Activated naive CD8-positive, alpha-beta T cell treated with anti-CD3 and anti-CD28 coated beads, Interleukin-2, amount 50 U/mL, for 24 hours (primary cell): ENCODE measurements at regions not wholly inside any gene's neighbourhood (a gene's known extent, or its start where the extent isn't known, plus 50 kb on each side); places are given as distances from the start of the nearest gene placed in this dataset.

ENCODE experiments used
- ATAC-seq: fragments of 150-1000 bp; cut with Tn5 transposase; one replicate; pipeline ENCODE4 v1.10.0; 2021
- DNase-seq: peaks from one replicate; pipeline ENCODE4 v3.0.0; 2021
- H3K27ac Mint-ChIP-seq: one replicate; pipeline ENCODE4 v1.8.0; 2021; ENCODE audit warnings: mild to moderate bottlenecking, mixed read lengths
- H3K27me3 Mint-ChIP-seq: one replicate; pipeline ENCODE4 v1.8.0; 2021; ENCODE audit warnings: mixed read lengths
- H3K36me3 Mint-ChIP-seq: one replicate; pipeline ENCODE4 v1.8.0; 2021; ENCODE audit warnings: low read depth, mixed read lengths
- H3K4me1 Mint-ChIP-seq: one replicate; pipeline ENCODE4 v1.8.0; 2021; ENCODE audit warnings: mixed read lengths
- H3K4me3 Mint-ChIP-seq: one replicate; pipeline ENCODE4 v1.8.0; 2021; ENCODE audit warnings: mild to moderate bottlenecking, moderate library complexity, mixed read lengths
- H3K9me3 Mint-ChIP-seq: one replicate; pipeline ENCODE4 v1.8.0; 2021; ENCODE audit warnings: mixed read lengths

GRCh38 chr7:121521711-121522400 is 125.7 kb upstream of the FAM3C start:
- no peaks in the 10 kb centered on the region for H3K27me3 Mint-ChIP-seq
- H3K27ac Mint-ChIP-seq: no peak overlapping the region
- no peaks in the 10 kb centered on the region for H3K36me3 Mint-ChIP-seq

DNA sequence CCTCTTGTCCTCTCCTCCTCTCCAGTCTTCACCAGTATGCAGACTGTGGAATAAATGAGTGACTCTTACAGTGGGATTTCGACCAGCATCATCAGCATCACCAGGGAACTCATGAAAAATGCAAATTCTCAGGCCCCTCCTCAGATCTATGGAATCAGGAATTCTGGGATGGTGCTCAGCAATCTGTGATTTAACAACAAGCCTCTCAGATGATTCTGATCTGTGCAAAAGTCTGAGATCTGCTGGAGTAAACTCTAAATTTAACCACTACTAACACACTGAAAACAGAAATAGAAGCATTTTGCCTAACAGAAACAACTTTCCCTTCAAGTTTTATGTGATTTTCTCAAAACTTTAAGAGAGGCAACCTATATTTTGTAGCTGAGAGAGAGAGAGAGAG is 124.8 kb upstream of the FAM3C start:
- Mint-ChIP-seq H3K9me3 (peaks cover 5% of the 10 kb centered on the region), H3K27me3 (no peaks in the 10 kb centered on the region), H3K4me1 (peaks cover 9% of the 10 kb centered on the region), H3K36me3 (no peaks in the 10 kb centered on the region), H3K4me3 (no peak overlapping the region), H3K27ac (no peak overlapping the region)
- ATAC-seq (no peak), DNase-seq (no peak)

More at GRCh38 chr7:121521711-121522400, 125.7 kb upstream of the FAM3C start:
- DNase-seq: no peak
- Mint-ChIP-seq H3K4me3 (no peak overlapping the region), H3K9me3 (peaks cover 5% of the 10 kb centered on the region), H3K4me1 (peaks cover 9% of the 10 kb centered on the region)
- no peak for ATAC-seq

DNA sequence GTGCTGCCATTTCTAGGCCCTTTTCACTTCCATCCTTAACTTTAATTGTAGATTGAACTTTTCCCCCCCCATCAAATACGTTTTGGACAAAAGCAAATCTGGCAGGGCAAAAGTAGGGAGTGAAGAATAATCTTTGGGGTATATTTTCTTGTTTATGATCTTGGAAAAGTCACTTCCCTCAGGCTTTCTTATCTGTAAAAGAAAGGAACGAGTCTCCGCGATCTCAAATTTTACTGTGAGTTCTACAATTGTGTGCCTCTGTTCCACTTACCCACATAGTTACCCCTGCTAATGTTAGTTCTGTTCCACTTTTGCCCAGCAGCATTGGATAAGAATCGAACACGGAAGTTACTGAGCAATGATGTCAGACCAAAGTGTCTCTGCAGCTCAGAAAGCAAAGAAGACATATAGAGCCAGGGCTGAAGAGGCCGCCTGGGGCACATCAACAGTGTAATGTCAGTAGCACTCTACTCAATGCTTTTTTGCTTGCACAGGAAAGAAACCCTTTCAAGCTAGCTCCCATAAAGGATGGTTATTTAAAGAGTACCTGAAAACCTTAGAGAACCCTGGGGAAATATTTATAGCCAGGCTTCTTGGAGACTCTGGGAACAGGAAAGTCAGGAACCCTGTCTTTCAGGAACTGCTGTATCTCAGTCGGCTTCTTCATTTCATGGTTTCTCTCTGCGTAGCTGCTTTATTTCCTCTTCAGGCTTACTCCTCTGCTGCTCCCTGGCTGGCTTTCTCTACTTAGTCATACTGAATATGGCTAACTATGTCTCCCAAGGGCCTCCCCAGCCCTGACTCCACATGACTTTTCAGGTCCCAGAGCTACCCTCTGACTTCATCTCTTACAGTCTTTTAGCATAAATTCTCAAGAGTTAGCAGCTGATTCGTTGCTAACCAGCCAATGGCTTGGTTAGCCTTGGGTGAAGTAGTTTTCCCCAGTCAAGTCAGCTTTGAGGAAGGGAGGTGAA is 123.7 kb upstream of the FAM3C start:
- Mint-ChIP-seq H3K4me3 (no peak overlapping the region), H3K9me3 (peaks cover 5% of the 10 kb centered on the region), H3K27ac (no peak overlapping the region), H3K36me3 (no peaks in the 10 kb centered on the region), H3K4me1 (peaks cover 9% of the 10 kb centered on the region), H3K27me3 (no peaks in the 10 kb centered on the region)
- peak; percentile 67 for ATAC-seq
- no peak for DNase-seq

- Mint-ChIP-seq H3K4me3 (no peak overlapping the region), H3K36me3 (no peaks in the 10 kb centered on the region), H3K9me3 (peaks cover 5% of the 10 kb centered on the region), H3K27me3 (peaks cover 1% of the 10 kb centered on the region), H3K4me1 (peaks cover 9% of the 10 kb centered on the region), H3K27ac (peak overlapping the region; percentile 39)
- DNase-seq (no peak), ATAC-seq (no peak)
These were observed 121.5 kb upstream of the FAM3C start for GRCh38 chr7:121517591-121517990.

- DNase-seq: no peak
- H3K9me3 Mint-ChIP-seq: peaks cover 5% of the 10 kb centered on the region
These were observed 120.7 kb upstream of the FAM3C start for GRCh38 chr7:121516821-121517220.

GRCh38 chr7:121515630-121516401 is 119.7 kb upstream of the FAM3C start:
- Mint-ChIP-seq H3K27me3 (peaks cover 6% of the 10 kb centered on the region), H3K9me3 (peaks cover 10% of the 10 kb centered on the region), H3K36me3 (no peaks in the 10 kb centered on the region), H3K27ac (no peak overlapping the region), H3K4me1 (peaks cover 6% of the 10 kb centered on the region), H3K4me3 (no peak overlapping the region)
- ATAC-seq (peak; percentile 53), DNase-seq (no peak)

More at GRCh38 chr7:121516821-121517220, 120.7 kb upstream of the FAM3C start:
- no peak overlapping the region for H3K4me3 Mint-ChIP-seq
- ATAC-seq: no peak
- peaks cover 7% of the 10 kb centered on the region for H3K4me1 Mint-ChIP-seq
- no peaks in the 10 kb centered on the region for H3K36me3 Mint-ChIP-seq
- H3K27me3 Mint-ChIP-seq: peaks cover 4% of the 10 kb centered on the region
- H3K27ac Mint-ChIP-seq: no peak overlapping the region

DNA sequence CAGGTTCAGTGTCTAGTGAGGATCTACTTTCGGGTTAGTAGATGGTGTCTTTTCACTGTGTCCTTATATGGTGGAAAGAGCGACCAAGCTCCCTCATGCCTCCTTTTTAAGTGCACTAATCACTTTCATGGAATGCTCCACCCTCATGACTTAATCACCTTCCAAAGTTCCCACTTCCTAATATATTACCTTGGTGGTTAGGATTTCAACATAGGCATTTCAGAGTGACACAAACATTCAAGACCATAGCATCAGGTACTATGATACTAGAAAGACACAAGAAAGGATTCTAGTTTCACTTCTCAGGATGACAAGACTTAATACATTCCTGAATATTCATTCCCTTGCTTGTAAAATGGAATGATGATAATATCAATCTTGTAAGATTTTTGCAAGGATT is 119.1 kb upstream of the FAM3C start:
- ATAC-seq (no peak), DNase-seq (no peak)
- Mint-ChIP-seq H3K4me3 (no peak overlapping the region), H3K4me1 (peaks cover 6% of the 10 kb centered on the region), H3K36me3 (no peaks in the 10 kb centered on the region), H3K9me3 (peaks cover 11% of the 10 kb centered on the region), H3K27ac (no peak overlapping the region), H3K27me3 (peaks cover 6% of the 10 kb centered on the region)

GRCh38 chr7:121513105-121513504 is 117.0 kb upstream of the FAM3C start:
- Mint-ChIP-seq H3K4me3 (no peak overlapping the region), H3K27ac (no peak overlapping the region), H3K4me1 (peaks cover 6% of the 10 kb centered on the region), H3K27me3 (peaks cover 9% of the 10 kb centered on the region), H3K9me3 (peaks cover 11% of the 10 kb centered on the region), H3K36me3 (no peaks in the 10 kb centered on the region)
- DNase-seq (no peak), ATAC-seq (no peak)

DNA sequence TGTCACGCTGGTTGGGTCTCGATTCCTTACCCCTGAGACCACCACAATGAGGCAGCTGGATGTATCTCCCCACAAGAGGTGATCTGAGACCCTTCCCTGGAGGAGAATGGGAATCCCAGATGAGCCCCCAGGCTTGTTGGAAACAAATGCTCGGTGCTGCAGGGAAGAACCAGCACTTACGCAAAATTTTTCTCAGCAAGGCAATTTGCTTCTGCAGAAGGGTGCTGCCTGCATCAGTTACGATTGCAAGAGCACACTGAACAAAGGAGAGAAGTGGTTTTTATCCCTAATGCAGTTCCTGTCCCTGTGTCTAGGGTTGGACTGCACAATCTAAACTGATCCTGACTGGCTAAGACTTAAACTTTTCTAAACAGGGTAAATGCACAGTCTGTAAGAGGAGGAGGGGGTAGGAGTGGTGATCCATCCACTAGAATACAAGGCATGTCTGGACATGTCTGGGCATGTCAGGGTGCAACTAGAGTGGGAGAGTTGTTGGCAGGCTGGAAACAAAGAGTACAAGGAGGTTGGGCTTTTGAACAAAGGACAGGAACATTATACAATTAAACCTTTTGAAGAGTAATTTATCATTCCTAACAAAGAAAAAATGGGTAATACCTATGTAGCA is 114.9 kb upstream of the FAM3C start:
- no peak overlapping the region for H3K27ac Mint-ChIP-seq

DNA sequence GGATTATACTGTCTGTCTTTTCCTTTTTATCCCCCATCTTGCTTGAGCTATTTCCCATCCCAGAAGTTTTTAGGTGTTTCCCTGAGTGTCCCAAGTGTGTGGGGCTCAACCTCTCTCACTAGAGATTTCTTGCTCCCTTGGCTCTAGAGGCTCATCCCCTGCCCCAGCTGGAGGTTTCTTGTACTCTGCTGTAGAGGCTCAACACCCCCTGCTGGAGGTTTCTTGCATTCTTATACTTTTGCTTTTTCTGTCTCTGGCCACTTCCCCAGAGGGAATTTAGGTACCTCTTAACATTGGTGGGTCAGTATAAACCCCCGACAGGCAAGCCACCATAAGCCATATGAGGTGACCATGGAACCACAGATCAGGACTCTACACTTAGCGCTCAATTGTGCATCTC is 114.2 kb upstream of the FAM3C start:
- ATAC-seq (no peak), DNase-seq (no peak)
- Mint-ChIP-seq H3K4me3 (no peak overlapping the region), H3K9me3 (peaks cover 22% of the 10 kb centered on the region), H3K27ac (no peak overlapping the region), H3K4me1 (no peaks in the 10 kb centered on the region), H3K27me3 (peaks cover 12% of the 10 kb centered on the region), H3K36me3 (peaks cover 7% of the 10 kb centered on the region)

More for the DNA sequence above, 114.9 kb upstream of the FAM3C start:
- H3K4me3 Mint-ChIP-seq: no peak overlapping the region
- peaks cover 4% of the 10 kb centered on the region for H3K36me3 Mint-ChIP-seq
- ATAC-seq (no peak), DNase-seq (no peak)
- H3K9me3 Mint-ChIP-seq: peaks cover 15% of the 10 kb centered on the region
- H3K4me1 Mint-ChIP-seq: no peaks in the 10 kb centered on the region
- peaks cover 12% of the 10 kb centered on the region for H3K27me3 Mint-ChIP-seq

- ATAC-seq: no peak
- Mint-ChIP-seq H3K4me3 (no peak overlapping the region), H3K27ac (no peak overlapping the region), H3K27me3 (peaks cover 8% of the 10 kb centered on the region), H3K9me3 (peaks cover 35% of the 10 kb centered on the region), H3K4me1 (peaks cover 5% of the 10 kb centered on the region), H3K36me3 (peaks cover 10% of the 10 kb centered on the region)
- no peak for DNase-seq
These were observed 109.6 kb upstream of the FAM3C start for GRCh38 chr7:121505540-121506182.

- Mint-ChIP-seq H3K27me3 (peaks cover 8% of the 10 kb centered on the region), H3K9me3 (peaks cover 35% of the 10 kb centered on the region), H3K36me3 (peaks cover 10% of the 10 kb centered on the region), H3K27ac (no peak overlapping the region), H3K4me3 (no peak overlapping the region), H3K4me1 (peaks cover 12% of the 10 kb centered on the region)
- DNase-seq (no peak), ATAC-seq (no peak)
These were observed 108.9 kb upstream of the FAM3C start for GRCh38 chr7:121505021-121505420.

DNA sequence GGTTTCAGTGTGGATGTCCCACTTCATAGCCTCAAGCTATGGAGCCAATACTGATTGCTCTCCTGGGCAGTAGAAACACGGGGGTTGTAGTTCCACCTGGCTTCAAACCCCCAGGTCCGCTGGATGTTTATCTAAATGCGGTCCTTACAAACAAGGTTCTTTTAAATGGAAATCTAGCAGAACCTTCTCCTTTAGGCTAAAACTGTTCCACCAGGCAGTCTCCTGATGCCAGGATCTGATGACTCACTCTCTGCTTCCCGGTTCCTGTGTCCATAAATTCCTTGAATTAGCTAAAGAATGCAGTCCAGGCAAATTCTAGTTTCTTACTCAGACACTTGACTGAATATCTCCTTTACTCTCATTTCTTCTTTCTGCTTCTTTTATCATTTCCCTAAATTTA is 108.4 kb upstream of the FAM3C start:
- Mint-ChIP-seq H3K9me3 (peaks cover 35% of the 10 kb centered on the region), H3K27ac (no peak overlapping the region), H3K4me1 (peaks cover 17% of the 10 kb centered on the region), H3K36me3 (peaks cover 10% of the 10 kb centered on the region), H3K4me3 (no peak overlapping the region), H3K27me3 (peaks cover 8% of the 10 kb centered on the region)
- DNase-seq (no peak), ATAC-seq (no peak)

DNA sequence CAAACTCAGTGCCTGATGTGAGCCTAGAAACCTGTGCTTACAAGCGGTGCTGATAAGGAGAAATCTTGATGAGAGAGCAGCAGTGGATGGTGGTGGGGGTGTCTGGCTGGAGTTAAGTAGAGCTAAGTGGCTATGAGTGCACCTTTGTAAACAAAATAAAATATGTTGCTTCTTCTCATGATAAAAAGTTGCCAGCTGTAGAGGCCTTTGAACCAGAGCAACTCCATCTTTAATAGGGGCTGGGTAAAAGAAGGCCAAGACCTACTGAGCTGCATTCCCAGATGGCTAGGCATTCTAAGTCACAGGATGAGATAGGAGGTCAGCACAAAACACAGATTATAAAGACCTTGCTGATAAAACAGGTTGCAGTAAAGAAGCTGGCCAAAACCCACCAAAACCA is 107.6 kb upstream of the FAM3C start:
- peaks cover 6% of the 10 kb centered on the region for H3K27me3 Mint-ChIP-seq
- peaks cover 35% of the 10 kb centered on the region for H3K9me3 Mint-ChIP-seq
- H3K4me3 Mint-ChIP-seq: no peak overlapping the region
- no peak overlapping the region for H3K27ac Mint-ChIP-seq
- peaks cover 10% of the 10 kb centered on the region for H3K36me3 Mint-ChIP-seq
- ATAC-seq (no peak), DNase-seq (no peak)
- peaks cover 24% of the 10 kb centered on the region for H3K4me1 Mint-ChIP-seq
